A673 (cell line): ENCODE measurements at regions not wholly inside any gene's neighbourhood (a gene's known extent, or its start where the extent isn't known, plus 50 kb on each side); places are given as distances from the start of the nearest gene placed in this dataset.

Experiments
- CTCF ChIP-seq: fragments of 300-800, 200-600 bp; sonication (generic); conservative IDR thresholded peaks from 2 replicates; pipeline ENCODE4 v1.5.1; 2017; ENCODE audit warnings: low read depth, mild to moderate bottlenecking, antibody characterized with exemption, low read length, moderate library complexity, mixed read lengths
- EZH2 ChIP-seq: fragments of 200-600 bp; sonication (generic); IDR thresholded peaks from 2 replicates; pipeline ENCODE4 v1.6.1; 2017; ENCODE audit warnings: borderline replicate concordance, low read depth, mild to moderate bottlenecking, mixed read lengths, antibody characterized with exemption, low read length; ENCODE audit not compliant: poor library complexity, severe bottlenecking

- TF ChIP-seq CTCF (no peak), EZH2 (no peak)
Measured at GRCh38 chr10:128687927-128688549, 561.8 kb upstream of the MKI67 start.
